ENCODE measurements at regions not wholly inside any gene's neighbourhood (a gene's known extent, or its start where the extent isn't known, plus 50 kb on each side); places are given as distances from the start of the nearest gene placed in this dataset.

DNA sequence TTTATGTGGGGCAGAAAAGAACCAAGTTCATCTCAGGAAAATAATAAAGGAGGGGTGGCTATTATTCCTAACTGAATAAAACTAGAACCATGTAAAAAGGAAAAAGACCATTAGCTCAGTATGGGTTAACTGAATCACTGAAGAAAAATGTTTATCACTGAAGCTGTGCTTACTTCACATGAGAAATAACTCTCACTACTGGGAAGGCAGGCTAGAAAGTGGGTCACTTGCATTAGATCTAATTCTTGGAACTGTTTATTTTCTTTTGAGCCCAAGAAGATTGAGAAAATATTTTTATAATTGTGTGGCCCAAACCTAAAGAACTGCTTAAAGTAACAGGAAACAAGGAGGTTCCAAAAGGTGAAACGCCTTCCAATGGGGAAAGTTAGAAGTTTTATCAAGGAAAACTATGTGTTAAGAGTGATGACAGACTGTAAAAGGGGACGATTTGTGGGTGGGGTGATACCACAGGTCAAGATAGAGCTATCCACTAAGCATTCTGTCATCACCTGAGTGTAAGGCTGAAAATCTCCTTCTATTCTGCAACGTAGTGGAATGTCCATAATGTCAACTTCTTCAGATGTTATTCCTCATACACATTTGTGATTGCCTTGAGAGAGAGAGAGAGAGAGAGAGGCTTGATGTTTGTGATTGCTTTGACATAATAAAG lies 1083.5 kb downstream of the PCDH7 start:
- TF ChIP-seq, protein P1, sequence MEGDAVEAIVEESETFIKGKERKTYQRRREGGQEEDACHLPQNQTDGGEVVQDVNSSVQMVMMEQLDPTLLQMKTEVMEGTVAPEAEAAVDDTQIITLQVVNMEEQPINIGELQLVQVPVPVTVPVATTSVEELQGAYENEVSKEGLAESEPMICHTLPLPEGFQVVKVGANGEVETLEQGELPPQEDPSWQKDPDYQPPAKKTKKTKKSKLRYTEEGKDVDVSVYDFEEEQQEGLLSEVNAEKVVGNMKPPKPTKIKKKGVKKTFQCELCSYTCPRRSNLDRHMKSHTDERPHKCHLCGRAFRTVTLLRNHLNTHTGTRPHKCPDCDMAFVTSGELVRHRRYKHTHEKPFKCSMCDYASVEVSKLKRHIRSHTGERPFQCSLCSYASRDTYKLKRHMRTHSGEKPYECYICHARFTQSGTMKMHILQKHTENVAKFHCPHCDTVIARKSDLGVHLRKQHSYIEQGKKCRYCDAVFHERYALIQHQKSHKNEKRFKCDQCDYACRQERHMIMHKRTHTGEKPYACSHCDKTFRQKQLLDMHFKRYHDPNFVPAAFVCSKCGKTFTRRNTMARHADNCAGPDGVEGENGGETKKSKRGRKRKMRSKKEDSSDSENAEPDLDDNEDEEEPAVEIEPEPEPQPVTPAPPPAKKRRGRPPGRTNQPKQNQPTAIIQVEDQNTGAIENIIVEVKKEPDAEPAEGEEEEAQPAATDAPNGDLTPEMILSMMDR (conservative IDR thresholded peaks at IDR 0.05; ENCODE audit: low read depth, low read length), result no peak
- no peak for TF ChIP-seq EZH2 (IDR thresholded peaks at IDR 0.05; ENCODE audit: borderline replicate concordance, low read depth, low read length, poor library complexity, severe bottlenecking)
